GM12878 (cell line): ENCODE measurements at regions not wholly inside any gene's neighbourhood (a gene's known extent, or its start where the extent isn't known, plus 50 kb on each side); places are given as distances from the start of the nearest gene placed in this dataset.
A peak's percentile ranks its signal among the peaks of the same experiment; 100 is the strongest.

Experiments used
- ATAC-seq: fragments of 200-7000 bp; cut with Tn5 transposase; 3 replicates; pipeline ENCODE4 v1.9.1; 2020; ENCODE audit warnings: mild to moderate bottlenecking, moderate library complexity
- BruUV-seq: library from RNA; stranded (reverse); fragments of 400-500 nt; replicated peaks from 2 replicates; lab custom pipeline; 2021; lab: Mats Ljungman, UMichigan
- CTCF ChIA-PET: fragments of 300-600 bp; sonication (Branson Sonifier 250); formaldehyde crosslinking; extraction: SDS; loops from one replicate; lab custom pipeline; 2021; ENCODE audit warnings: inconsistent platforms; lab: Yijun Ruan, JAX
- POLR2A ChIA-PET: fragments of 350-600 bp; formaldehyde crosslinking; extraction: SDS; loops from one replicate; lab custom pipeline; 2021; ENCODE audit warnings: inconsistent platforms; lab: Charles Lee
- RAD21 ChIA-PET: fragments of 300-600 bp; sonication (Branson Sonifier 250); formaldehyde crosslinking; loops from one replicate; lab custom pipeline; 2023; ENCODE audit warnings: antibody characterized with exemption; ENCODE audit not compliant: unreplicated experiment; lab: Charles Lee
- SMC1A ChIA-PET: fragments of 300-600 bp; sonication (Branson Sonifier 250); formaldehyde crosslinking; loops from one replicate; lab custom pipeline; 2023; ENCODE audit not compliant: unreplicated experiment, uncharacterized antibody; lab: Charles Lee
- DNase-seq: peaks from one replicate; pipeline ENCODE4 v3.0.0-alpha.2; 2011; ENCODE audit warnings: low read depth, low spot score
- FAIRE-seq: peaks from 3 replicates; lab custom pipeline; 2011; peaks lifted over from hg19 to GRCh38; lab: Jason Lieb, UNC
- H2AFZ ChIP-seq: 2 replicates; pipeline ENCODE4 v1.6.0; 2011; ENCODE audit warnings: low read depth, low read length, control low read depth; ENCODE audit not compliant: control insufficient read depth
- H3K27ac ChIP-seq: 2 replicates; pipeline ENCODE4 v1.5.1; 2011; ENCODE audit warnings: control low read depth; ENCODE audit not compliant: control insufficient read depth, insufficient read depth
- H3K27me3 ChIP-seq, 2 experiments: replicated peaks in 1 of 2; 2 replicates each; pipeline versions ENCODE4 v1.6.0 to v1.6.1; 2011; ENCODE audit warnings: low read length in 1 of 2; ENCODE audit not compliant: control insufficient read depth in 2 of 2, insufficient read depth in 2 of 2
- H3K36me3 ChIP-seq, 2 experiments: 2 replicates each; pipeline ENCODE4 v1.5.1; 2011; ENCODE audit warnings: low read length in 1 of 2; ENCODE audit not compliant: control insufficient read depth in 2 of 2, insufficient read depth in 2 of 2
- H3K4me1 ChIP-seq: 2 replicates; pipeline ENCODE4 v1.6.1; 2011; ENCODE audit warnings: mild to moderate bottlenecking, low read length, moderate library complexity, mixed read lengths; ENCODE audit not compliant: control insufficient read depth, insufficient read depth
- H3K4me2 ChIP-seq: 2 replicates; pipeline ENCODE4 v1.6.0; 2011; ENCODE audit warnings: control low read depth; ENCODE audit not compliant: control insufficient read depth, insufficient read depth
- H3K4me3 ChIP-seq: fragments of 200-600 bp; sonication (generic); 2 replicates; pipeline ENCODE4 v1.5.1; 2016
- H3K79me2 ChIP-seq: 2 replicates; pipeline ENCODE4 v1.6.0; 2011; ENCODE audit warnings: low read length; ENCODE audit not compliant: control insufficient read depth, insufficient read depth
- H3K9ac ChIP-seq: 2 replicates; pipeline ENCODE4 v1.8.0; 2011; ENCODE audit warnings: low read length, control low read depth, mixed read lengths; ENCODE audit not compliant: control insufficient read depth, insufficient read depth
- H3K9me3 ChIP-seq: replicated peaks from 3 replicates; pipeline ENCODE4 v1.5.1; 2011; ENCODE audit warnings: mild to moderate bottlenecking, low read length; ENCODE audit not compliant: control insufficient read depth, insufficient read depth
- H4K20me1 ChIP-seq: 2 replicates; pipeline ENCODE4 v1.6.0; 2011; ENCODE audit not compliant: control insufficient read depth, insufficient read depth
- ATF7 ChIP-seq: fragments of 450-650 bp; IDR thresholded peaks from 2 replicates; pipeline ENCODE4 v1.6.1; 2016; ENCODE audit warnings: low read depth, mild to moderate bottlenecking
- EP300 ChIP-seq, 2 experiments: fragments of 150-350 bp in 1 of 2; IDR thresholded peaks; 2 replicates each; pipeline ENCODE4 v1.6.1; 2011 to 2012; ENCODE audit warnings: low read depth in 2 of 2, low read length in 2 of 2, borderline replicate concordance in 1 of 2, improper control_type of control experiment in 1 of 2, inconsistent platforms in 1 of 2; ENCODE audit not compliant: control insufficient read depth in 1 of 2
- HDAC2 ChIP-seq: fragments of 200-600 bp; sonication (generic); IDR thresholded peaks from 2 replicates; pipeline ENCODE4 v1.6.1; 2017
- YY1 ChIP-seq: IDR thresholded peaks from 2 replicates; pipeline ENCODE4 v1.6.1; 2011; ENCODE audit warnings: low read depth, mild to moderate bottlenecking, low read length
- ZNF274 ChIP-seq: IDR thresholded peaks from one replicate; pipeline ENCODE4 v1.8.0; 2011; ENCODE audit not compliant: insufficient read length, insufficient read depth
- ZSCAN29 ChIP-seq: fragments of 450-650 bp; IDR thresholded peaks from 2 replicates; pipeline ENCODE4 v1.6.1; 2017; ENCODE audit warnings: mild to moderate bottlenecking, moderate library complexity
- WGBS: methylation state at CpG from one replicate; pipeline ENCODE4 v1.1.6; 2016; ENCODE audit warnings: low lambda C conversion rate; ENCODE audit not compliant: insufficient replicate concordance, insufficient coverage; ENCODE audit errors: missing lambda C conversion rate; 5-methylcytosine and 5-hydroxymethylcytosine counted together
- in situ Hi-C: fragments of 300-500 bp; cut with MboI; formaldehyde crosslinking; loops from 9 replicates; pipeline ENCODE4 v1.14.3; 2018; ENCODE audit warnings: mixed read lengths
- intact Hi-C: fragments of 100-400 bp; cut with micrococcal nuclease; formaldehyde crosslinking; loops from one replicate; pipeline ENCODE4 v1.14.2; 2022; ENCODE audit not compliant: unreplicated experiment

- no peak for TF ChIP-seq ZSCAN29
These were observed 551.2 kb downstream of the RNF144A start (continued) for GRCh38 chr2:7468448-7468828.

- Histone ChIP-seq H3K9me3 (no peaks in the 10 kb centered on the region), H3K27me3 (0 out of 4 replicates have a peak, but pooled peaks cover 0 to 2% of the 10 kb centered on the region in 2 experiments), H3K27ac (no peak overlapping the region), H4K20me1 (no peaks in the 10 kb centered on the region), H3K9ac (no peak overlapping the region), H3K4me2 (no peak overlapping the region), H3K79me2 (no peaks in the 10 kb centered on the region), H3K36me3 (no peaks in the 10 kb centered on the region), H2AFZ (no peak overlapping the region), H3K4me3 (no peak overlapping the region), H3K4me1 (no peaks in the 10 kb centered on the region)
- in situ Hi-C loops, result no loop called here
- DNase-seq (no peak), ATAC-seq (no peak), FAIRE-seq (no peak)
- ChIA-PET CTCF (no interaction called here), POLR2A (no interaction called here), RAD21 (interaction anchor here (0.7 to 1.0 kb wide), 3 partner anchors 11 to 137 kb away, joined by 3 read pairs; no protein-coding TSS in a partner anchor), SMC1A (interaction anchor here (0.5 to 2.0 kb wide), 5 partner anchors 9 to 792 kb away, joined by 3 to 8 read pairs (median 4); no protein-coding TSS in a partner anchor)
- TF ChIP-seq YY1, result no peak
- TF ChIP-seq ZNF274, result no peak
- TF ChIP-seq EP300 (IDR thresholded peaks at IDR 0.05; ENCODE audit: borderline replicate concordance in 1 of 2, control insufficient read depth in 1 of 2, low read depth in 2 of 2, low read length in 2 of 2), result no peak
- 0% methylated on average over 1 of the region's 1 CpG for whole genome bisulfite sequencing
- no TSS peak for BruUV-seq
- intact Hi-C loops, result loop anchor here (2.0 kb wide), 1 partner anchor 32 kb away; no protein-coding TSS in a partner anchor
These were observed 551.7 kb downstream of the RNF144A start for GRCh38 chr2:7468955-7469354.

GRCh38 chr2:7471185-7471584 lies 554.0 kb downstream of the RNF144A start:
- Histone ChIP-seq H3K9ac (no peak overlapping the region), H3K36me3 (no peaks in the 10 kb centered on the region), H3K79me2 (no peaks in the 10 kb centered on the region), H3K27me3 (0 out of 4 replicates have a peak, but pooled peaks cover 0 to 2% of the 10 kb centered on the region in 2 experiments), H3K27ac (no peak overlapping the region), H3K4me2 (no peak overlapping the region), H3K9me3 (no peaks in the 10 kb centered on the region), H3K4me3 (no peak overlapping the region), H4K20me1 (no peaks in the 10 kb centered on the region), H2AFZ (no peak overlapping the region), H3K4me1 (no peaks in the 10 kb centered on the region)
- ChIA-PET RAD21 (interaction anchor here (1.1 kb wide), 1 partner anchor 26 kb away, joined by 3 read pairs; no protein-coding TSS in a partner anchor), SMC1A (interaction anchor here (0.6 to 1.4 kb wide), 3 partner anchors 10 to 275 kb away, joined by 3 read pairs; no protein-coding TSS in a partner anchor), POLR2A (no interaction called here), CTCF (interaction anchor here (0.6 to 0.9 kb wide), 2 partner anchors 96 to 1297 kb away, joined by 3 read pairs; no protein-coding TSS in a partner anchor)
- intact Hi-C loops (no loop called here), in situ Hi-C loops (no loop called here)
- BruUV-seq, result no TSS peak
- no peak for TF ChIP-seq HDAC2
- peak; percentile 65 for TF ChIP-seq ATF7
- WGBS, result 45% methylated on average over 2 of the region's 2 CpGs
- ATAC-seq (no peak; the same call in 2 of the 3 replicates), DNase-seq (no peak), FAIRE-seq (no peak)
